Prostate gland (tissue), 2 donors: ENCODE measurements at regions not wholly inside any gene's neighbourhood (a gene's known extent, or its start where the extent isn't known, plus 50 kb on each side); places are given as distances from the start of the nearest gene placed in this dataset.

ENCODE experiments used
- CTCF ChIP-seq, 4 experiments: fragments of 200-600 bp in 2 of 4; fragments of 450-650 bp in 2 of 4; sonication (generic) in 2 of 4; IDR thresholded peaks; 1 replicate in 3 of 4; 2 replicates in 1 of 4; pipeline ENCODE4 v1.5.1; 2016 to 2019; ENCODE audit warnings: antibody characterized with exemption in 4 of 4, mild to moderate bottlenecking in 2 of 4, moderate library complexity in 2 of 4
- POLR2A ChIP-seq: fragments of 450-650 bp; IDR thresholded peaks from one replicate; pipeline ENCODE4 v1.6.1; 2016; ENCODE audit warnings: antibody characterized with exemption, mild to moderate bottlenecking

GRCh38 chr2:52749764-52750163 is 1017.8 kb upstream of the CHAC2 start:
- TF ChIP-seq POLR2A = no peak
- no peak for TF ChIP-seq CTCF (IDR thresholded peaks at IDR 0.05)
